GM19023 (cell line): ENCODE measurements at regions not wholly inside any gene's neighbourhood (a gene's known extent, or its start where the extent isn't known, plus 50 kb on each side); places are given as distances from the start of the nearest gene placed in this dataset.
A peak's percentile ranks its signal among the peaks of the same experiment; 100 is the strongest.

ENCODE experiments used
- ATAC-seq: cut with Tn5 transposase; IDR thresholded peaks from one replicate; pipeline ENCODE4 v1.9.1; 2021; ENCODE audit warnings: mild to moderate bottlenecking, moderate library complexity; ENCODE audit not compliant: unreplicated experiment

DNA sequence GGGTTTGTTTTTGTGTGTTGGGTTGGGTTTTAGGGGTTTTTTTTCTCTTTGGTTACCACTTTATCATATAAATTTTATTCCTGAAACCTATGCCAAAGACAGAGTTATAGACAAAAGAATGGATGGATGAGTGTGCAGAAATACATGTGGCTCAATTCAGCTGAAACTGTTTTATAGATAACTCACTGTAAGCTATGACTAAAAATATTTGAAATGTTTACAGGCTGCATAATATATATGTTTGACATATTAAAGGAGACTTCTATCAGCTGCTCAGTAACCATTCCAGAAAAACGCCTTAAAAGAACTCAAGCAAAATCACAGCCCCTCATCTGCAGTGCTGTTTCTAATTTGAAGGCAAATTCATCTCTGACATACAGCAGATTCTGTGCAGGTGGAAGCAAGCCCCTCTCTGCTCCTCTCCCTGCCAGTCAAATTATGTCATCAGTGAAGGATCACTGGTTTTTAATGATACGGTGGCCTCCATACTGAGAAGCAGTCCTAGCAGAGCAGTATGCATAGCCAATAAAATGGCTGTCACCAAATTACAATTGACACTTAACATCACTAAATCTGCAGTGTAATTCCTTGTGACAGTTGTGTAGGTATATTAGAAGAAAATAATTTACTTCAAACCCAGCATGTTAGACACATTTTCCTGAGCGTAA is 301.6 kb downstream of the NR2F1-AS1 start:
- no peak for ATAC-seq

DNA sequence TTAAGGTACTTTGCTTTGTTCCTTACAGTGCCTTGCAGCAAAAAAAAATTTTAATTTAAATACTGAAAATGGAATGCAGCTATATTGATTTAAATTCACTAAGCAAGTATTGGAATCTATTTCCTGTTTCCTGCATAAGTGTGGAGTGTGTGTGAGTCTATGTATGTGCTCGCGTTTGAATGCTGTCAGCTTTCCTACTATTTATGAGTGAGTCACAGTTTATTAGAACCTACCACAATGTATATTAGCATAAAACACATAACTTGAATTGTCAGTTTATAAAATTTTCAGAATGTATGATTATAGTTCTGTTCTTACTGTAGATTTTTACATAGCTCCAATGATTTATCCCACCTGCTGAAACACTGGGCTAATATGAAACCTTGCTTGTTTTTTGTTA is 302.1 kb downstream of the NR2F1-AS1 start:
- no peak for ATAC-seq

DNA sequence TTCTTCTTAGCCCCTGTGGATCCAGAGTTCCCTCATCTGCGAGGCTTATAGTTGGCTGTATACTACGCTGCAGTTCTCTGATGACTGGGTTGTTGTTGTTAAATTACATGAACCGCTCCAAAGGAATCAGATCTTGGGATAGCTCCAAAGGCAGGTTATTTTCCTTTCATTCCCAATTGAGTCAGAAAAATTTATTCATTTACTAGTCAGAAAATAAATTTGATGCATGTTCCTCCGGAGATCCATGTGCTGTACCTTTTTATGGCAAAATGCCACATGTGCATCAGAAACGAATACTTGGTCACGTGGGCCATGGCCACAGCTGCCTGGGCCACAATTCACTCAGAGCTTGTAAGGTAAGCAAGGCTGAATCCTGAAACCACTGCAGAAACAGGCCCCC is 304.0 kb downstream of the NR2F1-AS1 start:
- no peak for ATAC-seq

DNA sequence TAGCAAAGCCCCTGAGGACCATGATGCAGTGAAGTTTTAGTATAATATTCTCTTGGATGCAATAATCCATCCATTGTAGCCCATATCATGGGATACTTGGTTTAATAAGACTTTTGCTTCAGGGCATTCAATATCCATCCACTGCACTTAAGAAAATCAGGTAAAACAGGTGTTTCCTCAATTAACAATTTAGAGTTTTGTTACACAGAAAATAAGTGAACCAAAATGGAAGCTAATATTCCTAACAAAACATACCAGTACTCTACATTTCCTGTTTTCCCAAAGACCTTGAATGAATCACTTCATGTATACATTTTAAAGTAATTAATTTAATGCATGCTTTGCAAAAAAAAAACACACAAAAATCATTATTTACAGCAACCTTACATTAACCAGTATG is 305.6 kb downstream of the NR2F1-AS1 start:
- no peak for ATAC-seq

DNA sequence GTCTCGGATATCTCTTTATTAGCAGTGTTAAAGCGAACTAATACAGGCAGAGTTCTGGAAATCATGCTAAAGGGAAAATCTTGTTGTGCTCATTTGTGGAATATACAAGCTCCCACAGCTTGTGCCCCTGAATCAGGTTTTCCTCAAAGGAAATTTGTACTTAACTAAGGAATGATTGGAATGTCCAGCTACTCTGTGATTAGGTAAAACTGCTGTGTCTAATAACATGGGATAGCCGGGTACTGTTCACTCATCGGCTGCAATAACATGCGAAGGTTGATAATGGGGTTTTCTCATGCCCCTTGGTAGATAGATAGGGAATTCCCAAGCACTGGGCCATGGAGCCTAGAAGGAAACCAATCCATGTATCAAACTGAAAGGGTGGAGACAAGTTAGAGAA is 306.7 kb downstream of the NR2F1-AS1 start:
- no peak for ATAC-seq

DNA sequence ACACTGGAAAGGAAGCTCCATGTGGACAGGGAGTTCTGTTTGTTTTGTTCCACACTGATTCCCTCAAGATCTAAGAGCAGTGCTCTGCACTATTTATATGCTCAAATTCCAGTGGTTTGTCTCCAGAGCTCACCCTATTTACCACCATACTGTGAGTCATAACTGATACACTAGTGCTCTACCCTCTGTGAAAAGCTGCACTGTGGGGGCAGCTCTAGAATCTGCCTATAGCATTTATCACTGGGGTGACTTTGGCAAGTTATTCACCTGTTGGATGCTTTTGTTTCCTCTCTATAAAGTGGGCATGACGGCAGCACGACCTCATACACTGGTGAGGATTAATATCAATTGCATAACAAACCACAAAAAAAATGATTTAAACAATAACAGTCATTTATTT is 307.8 kb downstream of the NR2F1-AS1 start:
- no peak for ATAC-seq

DNA sequence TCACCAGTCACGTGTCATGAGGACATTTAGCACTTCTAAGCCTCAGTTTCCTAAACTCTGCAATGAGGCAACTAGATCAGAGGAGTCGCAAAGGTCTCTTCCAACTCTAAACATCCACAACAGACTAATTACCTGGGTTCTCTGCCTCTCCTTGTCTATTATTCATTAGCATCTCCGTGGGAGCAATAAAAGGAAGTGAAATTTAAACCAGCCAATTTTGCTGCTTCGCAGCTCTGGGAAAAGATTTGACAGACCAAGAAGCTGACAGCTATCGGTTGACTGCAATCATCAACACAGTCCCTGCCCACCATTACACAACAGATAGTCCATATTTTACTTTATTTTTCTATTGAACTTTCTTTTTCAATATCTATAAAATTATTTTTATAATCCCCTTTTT is 308.9 kb downstream of the NR2F1-AS1 start:
- no peak for ATAC-seq

DNA sequence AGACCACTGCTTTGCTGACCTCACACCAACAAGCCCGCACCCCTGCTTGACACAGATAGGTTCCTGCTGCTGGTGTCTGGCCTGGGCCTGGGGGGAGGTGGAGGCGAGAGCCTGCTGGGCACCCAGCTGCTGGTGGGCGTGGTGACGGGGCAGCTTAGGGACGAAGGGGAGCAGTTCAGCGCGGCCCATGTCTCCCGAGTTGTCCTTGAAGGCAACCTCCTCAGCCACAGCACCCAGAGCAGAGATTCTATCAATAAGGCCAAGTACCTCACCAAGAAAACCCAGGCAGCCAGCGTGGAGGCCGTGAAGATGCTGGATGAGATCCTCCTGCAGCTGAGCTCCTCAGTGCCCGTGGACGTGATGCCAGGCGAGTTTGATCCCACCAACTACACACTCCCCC is 313.3 kb downstream of the NR2F1-AS1 start:
- ATAC-seq = no peak

DNA sequence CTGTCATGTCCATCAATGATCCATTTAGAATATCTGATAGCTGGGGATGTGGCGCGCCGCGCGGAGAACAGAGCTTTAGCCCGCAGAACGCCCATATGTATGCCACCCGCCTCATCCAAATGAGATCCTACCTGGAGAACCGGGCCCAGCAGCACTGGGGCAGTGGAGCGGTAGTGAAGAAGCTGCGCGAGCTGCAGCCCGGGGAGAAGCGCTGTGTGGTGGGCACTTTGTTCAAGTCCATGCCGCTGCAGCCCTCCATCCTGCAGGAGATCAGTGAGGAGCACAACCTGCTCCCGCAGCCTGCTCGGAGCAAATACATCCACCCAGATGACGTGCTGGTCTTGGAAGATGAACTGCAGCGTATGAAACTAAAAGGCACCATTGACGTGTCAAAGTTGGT is 313.7 kb downstream of the NR2F1-AS1 start:
- ATAC-seq = no peak

DNA sequence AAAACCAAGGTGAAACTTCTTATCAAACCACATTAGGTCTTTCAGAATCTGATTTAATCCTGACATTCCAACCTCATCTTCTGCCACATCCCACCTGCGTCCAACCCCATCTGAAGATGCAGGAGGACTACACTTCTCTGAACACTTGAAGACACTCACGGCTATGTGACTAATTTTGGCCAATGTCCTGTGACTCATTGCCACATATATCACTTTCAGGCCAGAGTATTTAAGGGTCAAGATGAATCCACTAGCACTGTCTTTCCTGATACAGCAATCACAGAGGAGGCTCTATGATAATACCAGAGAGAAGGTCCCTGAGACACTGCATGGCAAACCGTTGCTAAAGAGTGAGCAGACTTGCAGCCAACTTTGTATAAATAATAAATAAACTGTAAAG is 323.4 kb downstream of the NR2F1-AS1 start:
- no peak for ATAC-seq

DNA sequence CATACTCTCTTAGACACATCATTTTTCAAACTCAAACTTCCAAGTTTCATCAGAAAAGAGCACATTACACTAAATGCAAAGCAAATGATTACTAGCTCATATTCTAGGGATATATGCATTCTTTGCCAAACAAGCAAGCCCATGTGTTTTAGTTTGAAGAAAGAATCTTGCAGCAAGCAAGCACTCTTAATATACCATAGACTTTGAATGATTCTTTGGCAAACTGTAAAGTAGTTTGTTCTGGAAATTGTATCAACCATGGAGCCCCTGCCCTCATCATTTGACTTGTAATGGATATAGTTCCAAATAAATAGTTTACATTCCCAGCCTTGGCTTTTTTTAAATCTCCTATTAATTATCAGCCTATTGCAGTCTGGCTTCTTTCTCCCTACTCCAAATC is 325.2 kb downstream of the NR2F1-AS1 start:
- no peak for ATAC-seq

DNA sequence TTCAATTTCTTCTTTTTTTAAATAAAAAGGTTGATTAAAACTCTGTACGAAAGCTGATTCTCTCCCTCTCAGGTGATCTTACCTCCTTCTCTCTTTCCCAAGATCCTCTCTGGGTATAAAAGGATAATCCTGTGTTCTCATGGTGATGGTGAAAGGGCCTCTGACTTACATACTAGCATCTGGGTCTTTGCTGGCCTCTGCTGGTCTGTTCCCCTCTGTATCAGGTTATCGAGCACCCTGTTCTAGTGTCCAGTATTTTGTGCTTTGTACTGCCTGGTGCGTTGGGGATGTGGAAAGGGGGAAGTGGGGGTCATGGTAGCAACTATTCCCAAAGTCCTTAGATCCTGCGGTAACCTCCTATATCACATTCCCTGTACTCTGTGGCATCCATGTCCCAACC is 328.9 kb downstream of the NR2F1-AS1 start:
- ATAC-seq = no peak

DNA sequence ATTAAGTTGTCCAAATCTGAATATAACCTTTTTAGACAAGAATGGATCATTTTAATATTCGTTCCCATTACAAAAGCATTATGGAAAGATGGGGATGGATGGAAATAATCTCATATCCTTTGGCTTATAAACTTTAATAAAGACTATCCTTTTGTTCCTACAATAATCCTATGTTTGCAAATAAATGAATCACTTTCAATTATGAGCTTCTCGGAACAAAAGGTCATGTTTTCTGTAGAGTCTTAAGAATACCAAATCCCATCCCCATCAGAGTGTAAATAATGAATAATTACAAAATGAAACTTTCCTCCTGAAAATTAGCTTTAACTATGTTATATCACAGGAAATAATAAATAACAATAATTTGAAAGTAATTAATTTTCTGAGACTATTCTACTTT is 329.7 kb downstream of the NR2F1-AS1 start:
- ATAC-seq = no peak

DNA sequence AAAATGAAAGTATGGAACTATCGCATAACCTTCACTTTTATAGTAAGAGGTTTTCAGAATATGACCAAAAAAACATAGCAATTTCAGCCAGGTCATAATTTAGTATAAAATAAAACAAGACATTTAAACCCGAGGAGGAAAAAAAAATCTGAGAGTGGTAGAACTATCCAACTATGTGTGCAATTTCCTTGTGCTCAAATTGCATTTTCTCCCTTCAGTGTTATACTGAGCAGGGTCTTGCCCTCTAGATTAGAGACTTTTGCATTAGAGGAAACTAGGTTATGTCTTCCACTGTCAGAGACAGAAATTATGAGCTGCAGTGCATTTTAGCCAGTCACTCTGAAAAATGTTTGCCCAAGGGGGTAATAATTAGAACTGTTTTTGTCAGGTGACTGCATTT is 330.6 kb downstream of the NR2F1-AS1 start:
- ATAC-seq = no peak

DNA sequence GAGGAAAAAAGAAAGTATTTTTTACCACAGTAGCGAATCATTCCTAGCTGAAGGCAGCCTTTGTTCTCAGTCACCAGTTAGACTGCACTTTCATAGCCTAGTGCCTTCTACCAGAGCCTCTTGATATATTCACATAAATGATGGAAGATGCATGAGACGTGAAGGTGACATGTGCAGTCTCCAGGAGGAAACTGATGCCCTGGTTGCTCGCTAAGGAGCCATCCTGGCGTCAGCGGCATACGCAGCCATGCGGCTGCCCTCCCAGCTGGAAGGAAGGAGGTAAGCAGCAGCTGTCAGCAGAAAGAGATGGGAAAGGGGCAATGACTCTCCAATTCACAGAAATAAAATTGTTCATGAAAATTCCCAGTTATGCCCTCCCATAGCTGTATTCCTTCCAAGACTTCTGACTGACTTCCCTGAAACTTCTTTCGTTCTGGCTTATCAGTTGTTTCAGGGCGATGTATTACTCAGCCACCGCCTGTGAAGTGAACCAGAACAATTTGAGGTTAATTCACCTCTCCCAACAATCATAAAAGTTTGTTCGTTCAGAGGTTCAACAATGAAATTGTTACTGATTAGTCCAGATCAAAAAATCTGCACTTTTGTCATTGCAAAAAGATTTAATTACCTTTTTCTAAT is 331.2 kb downstream of the NR2F1-AS1 start:
- no peak for ATAC-seq

DNA sequence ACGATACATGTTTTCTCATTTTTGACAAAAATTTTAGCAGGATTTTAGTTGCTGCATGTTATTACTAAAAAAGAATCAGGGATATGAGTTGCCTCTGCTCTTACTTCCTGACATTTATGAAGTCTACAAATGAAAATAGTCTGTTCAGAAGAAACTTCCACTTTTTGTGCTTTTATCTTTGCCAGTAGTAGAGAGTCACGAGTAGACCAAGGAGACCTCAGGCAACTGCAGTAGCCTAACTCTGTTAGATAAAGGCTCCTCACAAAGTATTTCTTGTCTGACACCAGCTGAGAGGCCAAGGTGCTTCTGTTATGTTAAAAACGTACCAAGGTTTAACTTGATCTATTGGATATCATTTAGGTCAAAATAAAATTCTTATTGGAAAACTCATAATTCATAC is 333.9 kb downstream of the NR2F1-AS1 start:
- no peak for ATAC-seq

DNA sequence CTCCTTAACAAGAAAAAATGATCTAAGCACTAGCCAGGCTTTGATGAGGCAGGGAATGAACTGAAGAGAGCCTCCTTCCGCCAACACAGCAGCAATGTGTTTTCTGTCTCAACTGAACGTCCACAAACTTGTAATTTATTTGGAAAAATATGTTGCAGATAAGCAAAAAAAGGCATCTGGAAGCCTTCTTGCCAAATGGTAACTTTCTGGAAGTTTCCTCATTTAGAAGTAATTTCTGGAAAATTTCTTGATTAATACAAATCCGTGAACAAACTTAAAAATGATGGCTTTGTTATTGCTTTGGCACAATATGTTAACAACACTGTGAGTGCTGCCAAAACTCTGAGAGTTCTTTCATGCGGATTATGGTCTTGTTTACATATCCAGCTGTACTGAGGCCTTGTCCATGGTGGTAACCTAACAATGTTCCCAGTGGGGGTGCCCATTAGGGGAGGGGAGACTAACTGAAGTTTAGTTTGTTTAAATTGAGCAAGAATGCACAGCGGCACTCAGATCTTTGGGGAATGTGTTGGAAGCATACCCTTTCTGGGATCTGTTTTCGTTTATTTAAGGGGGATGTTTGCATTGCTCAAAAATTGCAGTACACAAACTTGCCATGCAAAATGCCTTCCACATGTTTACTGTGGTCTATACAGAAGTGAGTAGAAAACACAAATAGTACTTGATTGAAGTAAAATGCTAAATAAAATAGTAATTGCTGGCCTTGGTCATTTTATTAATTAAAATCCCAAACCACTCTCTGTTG is 334.7 kb downstream of the NR2F1-AS1 start:
- no peak for ATAC-seq

DNA sequence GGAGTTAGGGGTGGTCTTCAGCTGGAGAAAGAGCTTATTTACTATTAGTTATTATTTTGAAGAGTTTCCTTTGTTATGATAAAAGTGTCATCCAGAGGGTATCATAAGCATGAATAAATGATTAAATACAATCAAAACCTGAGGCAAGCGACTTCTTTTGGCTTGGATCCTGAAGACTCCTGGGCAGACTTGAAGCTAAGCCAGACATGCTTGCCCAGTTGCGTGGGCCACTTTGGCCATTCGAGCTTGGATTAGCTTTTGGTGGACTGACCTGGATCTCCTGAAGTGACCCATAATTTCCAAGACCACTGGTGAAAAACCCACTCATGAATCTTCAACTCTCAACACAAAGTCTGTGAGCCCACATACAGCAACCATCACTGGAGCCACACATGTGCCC is 335.8 kb downstream of the NR2F1-AS1 start:
- ATAC-seq = no peak

DNA sequence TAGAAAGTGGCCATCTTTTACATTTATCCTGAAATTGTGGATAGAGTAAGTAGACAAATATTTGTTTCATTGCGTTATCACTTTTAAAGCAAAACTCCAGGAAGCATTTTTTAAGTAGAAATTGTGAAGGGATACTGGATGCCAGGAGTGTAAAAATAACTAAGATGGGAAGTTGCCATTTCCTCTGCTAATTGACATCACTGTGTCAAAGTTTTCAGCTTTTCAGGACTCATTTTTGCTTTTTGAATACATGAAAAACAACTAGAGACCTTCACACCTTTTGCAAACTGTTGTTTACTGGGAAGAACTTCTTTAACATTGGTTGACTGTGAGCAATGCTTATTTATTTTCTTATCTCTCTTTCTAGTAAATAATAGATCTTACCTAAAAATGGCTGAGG is 337.5 kb downstream of the NR2F1-AS1 start:
- ATAC-seq = no peak

DNA sequence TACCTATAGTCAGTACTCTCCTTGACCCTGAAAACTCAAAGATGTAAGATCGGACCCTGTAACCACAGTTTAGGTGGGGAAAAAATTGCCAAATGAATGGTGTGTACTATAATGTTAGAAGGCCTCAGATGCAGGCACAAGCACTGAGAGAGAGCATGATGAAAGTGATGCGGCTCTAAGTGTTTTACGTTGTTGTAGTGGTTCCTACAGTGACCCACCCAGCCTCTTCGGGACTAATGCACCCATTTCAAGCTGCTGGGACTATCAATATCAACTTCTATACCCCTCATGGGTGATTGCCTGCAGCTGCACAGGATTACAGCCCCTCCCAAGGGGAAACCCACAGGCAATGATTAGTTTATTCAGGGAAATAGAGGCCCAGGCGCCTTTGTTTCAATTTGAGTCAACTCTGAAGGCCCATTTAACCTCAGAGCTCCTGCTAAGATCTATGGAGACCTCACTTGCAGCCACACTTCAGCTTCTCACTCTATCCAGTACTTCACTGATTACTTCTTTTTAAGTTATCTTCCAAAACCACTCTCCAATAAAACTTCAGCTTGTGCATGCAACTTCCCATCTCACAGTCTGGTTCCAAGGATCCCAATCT is 340.7 kb downstream of the NR2F1-AS1 start:
- ATAC-seq = peak; percentile 46

DNA sequence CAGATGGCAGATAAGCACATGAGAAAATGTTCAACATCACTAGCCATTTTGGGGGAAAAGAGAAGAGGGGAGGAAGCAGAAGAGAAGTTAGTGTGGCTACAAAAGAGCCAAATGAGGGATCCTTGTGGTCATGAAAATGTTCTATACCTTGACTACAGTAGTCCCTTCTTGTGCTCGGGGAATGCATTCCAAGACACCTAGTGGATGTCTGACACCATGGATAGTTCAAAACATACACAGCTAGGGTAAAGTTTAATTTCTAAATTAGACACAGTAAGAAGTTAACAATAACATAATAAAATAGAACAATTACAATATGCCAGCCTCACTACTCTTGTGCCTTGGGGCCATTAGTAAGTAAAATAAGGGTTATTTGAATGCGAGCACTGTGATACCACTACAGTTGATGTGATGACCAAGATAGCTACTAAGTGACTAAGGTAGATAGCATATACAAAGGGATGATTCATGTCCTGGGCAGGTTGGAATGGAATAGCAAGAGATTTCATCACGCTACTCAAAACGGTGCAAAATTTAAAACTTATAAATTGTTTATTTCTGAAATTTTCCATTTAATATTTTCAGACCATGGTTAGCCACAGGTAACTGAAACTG is 344.1 kb downstream of the NR2F1-AS1 start:
- no peak for ATAC-seq
